Stromal cell of bone marrow (primary cell): ENCODE measurements at regions not wholly inside any gene's neighbourhood (a gene's known extent, or its start where the extent isn't known, plus 50 kb on each side); places are given as distances from the start of the nearest gene placed in this dataset.
A peak's percentile ranks its signal among the peaks of the same experiment; 100 is the strongest.

ENCODE experiments used
- DNase-seq: peaks from one replicate; pipeline ENCODE4 v3.0.0-alpha.2; 2012; ENCODE audit warnings: low read depth

GRCh38 chr3:81439108-81439507, 322.3 kb downstream of the GBE1 start:
- no peak for DNase-seq

- no peak for DNase-seq
Observed at GRCh38 chr3:81437683-81438082, 323.8 kb downstream of the GBE1 start.

- no peak for DNase-seq
Observed at GRCh38 chr3:81436182-81436581, 325.3 kb downstream of the GBE1 start.

GRCh38 chr3:81435050-81435449, 326.4 kb downstream of the GBE1 start:
- no peak for DNase-seq

GRCh38 chr3:81434161-81434560, 327.3 kb downstream of the GBE1 start:
- no peak for DNase-seq

GRCh38 chr3:81433675-81434074, 327.8 kb downstream of the GBE1 start:
- no peak for DNase-seq

- DNase-seq: no peak
Observed at GRCh38 chr3:81432456-81432855, 329.0 kb downstream of the GBE1 start.

GRCh38 chr3:81426826-81427577, 334.4 kb downstream of the GBE1 start:
- no peak for DNase-seq

- DNase-seq: no peak
Observed at GRCh38 chr3:81425198-81425868, 336.1 kb downstream of the GBE1 start.

- DNase-seq: no peak
Observed at GRCh38 chr3:81419228-81419627, 342.2 kb downstream of the GBE1 start.

GRCh38 chr3:81416812-81417211, 344.6 kb downstream of the GBE1 start:
- DNase-seq: no peak

GRCh38 chr3:81406318-81406717, 355.1 kb downstream of the GBE1 start:
- DNase-seq: no peak

- no peak for DNase-seq
Observed at GRCh38 chr3:81395739-81396513, 365.5 kb downstream of the GBE1 start.

GRCh38 chr3:81394651-81395524, 366.6 kb downstream of the GBE1 start:
- DNase-seq: no peak

- DNase-seq: peak; percentile 3
Observed at GRCh38 chr3:81393251-81393650, 368.2 kb downstream of the GBE1 start.

- no peak for DNase-seq
Observed at GRCh38 chr3:81390796-81391195, 370.6 kb downstream of the GBE1 start.

- no peak for DNase-seq
Observed at GRCh38 chr3:81388191-81388590, 373.3 kb downstream of the GBE1 start.

GRCh38 chr3:81382470-81382869, 379.0 kb downstream of the GBE1 start:
- DNase-seq: no peak

- no peak for DNase-seq
Observed at GRCh38 chr3:81380234-81380633, 381.2 kb downstream of the GBE1 start.

- no peak for DNase-seq
Observed at GRCh38 chr3:81378552-81379293, 382.7 kb downstream of the GBE1 start.

GRCh38 chr3:81375921-81376320, 385.5 kb downstream of the GBE1 start:
- no peak for DNase-seq
